SU-DHL-6 (cell line): ENCODE measurements at regions not wholly inside any gene's neighbourhood (a gene's known extent, or its start where the extent isn't known, plus 50 kb on each side); places are given as distances from the start of the nearest gene placed in this dataset.

ENCODE experiments used
- H2AFZ ChIP-seq: fragments of 200-600 bp; sonication (generic); 2 replicates; pipeline ENCODE4 v1.6.1; 2014; ENCODE audit warnings: low read depth, mild to moderate bottlenecking, moderate library complexity, mixed read lengths, antibody characterized with exemption, low read length; ENCODE audit not compliant: severe bottlenecking
- H3F3A ChIP-seq: fragments of 200-600 bp; shearing (Covaris generic); 2 replicates; pipeline ENCODE4 v1.6.0; 2016; ENCODE audit warnings: antibody characterized with exemption, mild to moderate bottlenecking; ENCODE audit not compliant: insufficient read depth
- H3K27ac ChIP-seq: fragments of 200-600 bp; sonication (generic); 2 replicates; pipeline ENCODE4 v1.5.1; 2016; ENCODE audit warnings: low read depth, mild to moderate bottlenecking, low read length, moderate library complexity, mixed read lengths
- H3K27me3 ChIP-seq: fragments of 200-600 bp; sonication (generic), shearing (Covaris generic); 2 replicates; pipeline ENCODE4 v1.6.0; 2014; ENCODE audit warnings: mild to moderate bottlenecking, low read length
- H3K36me3 ChIP-seq: fragments of 200-600 bp; sonication (generic); 2 replicates; pipeline ENCODE4 v1.6.1; 2014; ENCODE audit warnings: mild to moderate bottlenecking, low read length, mixed read lengths
- H3K4me2 ChIP-seq: fragments of 300-600, 200-600 bp; shearing (Covaris generic), sonication (generic); 2 replicates; pipeline ENCODE4 v1.6.0; 2014; ENCODE audit warnings: low read length, low read depth, mild to moderate bottlenecking; ENCODE audit not compliant: poor library complexity, severe bottlenecking
- H3K4me3 ChIP-seq: fragments of 200-600 bp; sonication (generic); 2 replicates; pipeline ENCODE4 v1.5.1; 2014; ENCODE audit warnings: antibody characterized with exemption, low read length, mild to moderate bottlenecking, mixed read lengths; ENCODE audit not compliant: insufficient read depth, poor library complexity, severe bottlenecking
- H3K79me2 ChIP-seq: fragments of 200-600 bp; sonication (generic); 2 replicates; pipeline ENCODE4 v1.6.1; 2014; ENCODE audit warnings: mild to moderate bottlenecking, low read length, moderate library complexity; ENCODE audit not compliant: insufficient read depth
- H3K9ac ChIP-seq: fragments of 200-600 bp; sonication (generic); 2 replicates; pipeline ENCODE4 v1.7.0; 2014; ENCODE audit warnings: mild to moderate bottlenecking, low read length
- H3K9me2 ChIP-seq: fragments of 200-600 bp; sonication (generic); replicated peaks from 2 replicates; pipeline ENCODE4 v1.6.1; 2014; ENCODE audit warnings: low read length; ENCODE audit not compliant: insufficient read depth
- H3K9me3 ChIP-seq: fragments of 200-600 bp; sonication (generic); 2 replicates; pipeline ENCODE4 v1.6.1; 2014; ENCODE audit warnings: low read length, mixed read lengths; ENCODE audit not compliant: insufficient read depth
- H4K20me1 ChIP-seq: fragments of 200-600 bp; sonication (generic); 2 replicates; pipeline ENCODE4 v1.6.1; 2014; ENCODE audit warnings: low read depth, mild to moderate bottlenecking, antibody characterized with exemption, low read length, moderate library complexity, mixed read lengths
- EZH2phosphoT487 ChIP-seq: fragments of 200-600 bp; sonication (generic), shearing (Covaris generic); conservative IDR thresholded peaks from 2 replicates; pipeline ENCODE4 v1.6.1; 2018; ENCODE audit warnings: mild to moderate bottlenecking, antibody characterized with exemption, low read length, moderate library complexity, mixed read lengths
- TF ChIP-seq, protein P1 (sequence below): fragments of 200-600 bp; sonication (generic); IDR thresholded peaks from one replicate; pipeline ENCODE4 v1.5.1; 2017; ENCODE audit warnings: antibody characterized with exemption, mild to moderate bottlenecking, low read length, moderate library complexity; ENCODE audit not compliant: insufficient read depth, poor library complexity, severe bottlenecking

DNA sequence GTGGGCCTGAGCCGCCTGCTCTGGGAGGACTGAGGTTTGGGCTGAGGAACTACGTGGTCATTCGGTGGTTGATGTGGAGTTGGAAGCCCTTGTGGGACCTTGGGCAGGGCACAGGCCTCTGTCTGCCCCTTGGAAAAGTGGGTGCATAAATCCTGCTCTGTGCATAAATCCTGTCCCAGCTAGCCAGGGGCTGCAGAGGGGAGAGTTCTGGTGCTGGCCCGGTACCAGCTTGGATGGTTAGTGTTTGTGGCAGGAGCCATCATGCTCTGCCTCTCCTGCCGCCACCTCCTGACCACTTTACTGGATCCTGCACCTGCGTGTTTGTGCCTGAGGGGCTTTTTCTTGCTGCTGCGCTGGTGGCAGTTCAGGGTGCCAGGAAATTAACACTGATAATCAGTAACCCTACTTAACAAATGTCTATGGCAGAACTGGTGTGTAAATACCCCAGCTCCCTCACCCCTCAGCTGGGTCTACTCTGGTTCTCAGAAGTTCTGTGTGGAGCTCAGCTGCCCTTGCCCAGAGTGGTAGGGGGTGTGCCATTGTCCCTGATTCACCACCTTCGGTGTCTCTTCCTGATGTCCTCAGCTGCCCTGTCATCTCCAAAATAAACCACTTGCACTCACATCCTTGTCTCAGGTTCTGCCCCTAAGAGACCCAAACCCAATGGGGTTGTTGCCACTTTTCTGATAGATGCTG, 156.8 kb downstream of the GLI2 start:
- Histone ChIP-seq H3K4me3 (no peak overlapping the region), H4K20me1 (no peaks in the 10 kb centered on the region), H3K27ac (no peak overlapping the region), H3K9me2 (no peaks in the 10 kb centered on the region), H3F3A (no peaks in the 10 kb centered on the region), H3K27me3 (no peaks in the 10 kb centered on the region), H3K9ac (no peak overlapping the region), H3K79me2 (no peaks in the 10 kb centered on the region), H2AFZ (no peak overlapping the region), H3K4me2 (no peak overlapping the region), H3K36me3 (no peaks in the 10 kb centered on the region), H3K9me3 (no peaks in the 10 kb centered on the region)
- TF ChIP-seq, protein P1, sequence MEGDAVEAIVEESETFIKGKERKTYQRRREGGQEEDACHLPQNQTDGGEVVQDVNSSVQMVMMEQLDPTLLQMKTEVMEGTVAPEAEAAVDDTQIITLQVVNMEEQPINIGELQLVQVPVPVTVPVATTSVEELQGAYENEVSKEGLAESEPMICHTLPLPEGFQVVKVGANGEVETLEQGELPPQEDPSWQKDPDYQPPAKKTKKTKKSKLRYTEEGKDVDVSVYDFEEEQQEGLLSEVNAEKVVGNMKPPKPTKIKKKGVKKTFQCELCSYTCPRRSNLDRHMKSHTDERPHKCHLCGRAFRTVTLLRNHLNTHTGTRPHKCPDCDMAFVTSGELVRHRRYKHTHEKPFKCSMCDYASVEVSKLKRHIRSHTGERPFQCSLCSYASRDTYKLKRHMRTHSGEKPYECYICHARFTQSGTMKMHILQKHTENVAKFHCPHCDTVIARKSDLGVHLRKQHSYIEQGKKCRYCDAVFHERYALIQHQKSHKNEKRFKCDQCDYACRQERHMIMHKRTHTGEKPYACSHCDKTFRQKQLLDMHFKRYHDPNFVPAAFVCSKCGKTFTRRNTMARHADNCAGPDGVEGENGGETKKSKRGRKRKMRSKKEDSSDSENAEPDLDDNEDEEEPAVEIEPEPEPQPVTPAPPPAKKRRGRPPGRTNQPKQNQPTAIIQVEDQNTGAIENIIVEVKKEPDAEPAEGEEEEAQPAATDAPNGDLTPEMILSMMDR, result no peak
- no peak for TF ChIP-seq EZH2phosphoT487

DNA sequence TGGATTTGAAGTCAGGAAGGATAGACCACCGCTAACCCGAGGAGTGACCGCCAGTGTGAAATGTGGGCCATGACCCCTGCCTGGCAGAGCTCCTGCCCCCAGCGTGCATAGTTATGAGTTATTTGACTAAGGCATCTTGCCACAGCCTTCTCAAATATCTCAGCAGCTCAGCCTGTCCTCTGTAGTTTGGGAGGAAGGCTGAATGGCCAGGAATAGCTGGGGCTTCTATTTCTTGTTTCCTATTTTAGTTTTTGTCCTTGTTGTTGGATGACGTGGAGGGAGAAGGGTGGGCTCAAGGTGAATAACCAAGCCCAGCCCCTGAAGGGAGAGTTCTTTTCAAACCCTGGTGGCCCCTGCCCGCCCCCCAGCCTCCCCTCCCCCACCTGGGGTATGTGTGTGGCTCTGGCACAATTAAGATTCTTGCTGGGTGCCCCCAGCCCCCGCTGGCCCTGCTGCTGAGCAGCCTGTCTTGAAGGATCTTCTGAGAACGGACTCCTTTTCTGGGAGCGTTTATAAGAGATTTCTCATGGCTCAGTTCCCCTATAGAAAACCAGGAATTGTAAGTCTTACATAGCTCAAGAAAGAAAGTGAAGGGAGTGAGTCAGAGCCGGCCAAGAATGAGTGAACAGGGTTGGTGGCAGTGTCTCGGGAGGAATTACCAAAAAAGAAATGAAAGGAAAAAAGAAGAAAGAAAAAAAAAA, 157.4 kb downstream of the GLI2 start:
- H3K9me3 ChIP-seq, result no peaks in the 10 kb centered on the region
- TF ChIP-seq, protein P1, result no peak
- TF ChIP-seq EZH2phosphoT487, result no peak
- no peak overlapping the region for H3K4me3 ChIP-seq
- H3K4me2 ChIP-seq, result no peak overlapping the region
- H3K9ac ChIP-seq, result no peak overlapping the region
- H2AFZ ChIP-seq, result no peak overlapping the region
- no peaks in the 10 kb centered on the region for H3K79me2 ChIP-seq
- no peaks in the 10 kb centered on the region for H4K20me1 ChIP-seq
- H3K36me3 ChIP-seq, result no peaks in the 10 kb centered on the region
- H3K27me3 ChIP-seq, result no peaks in the 10 kb centered on the region
- no peaks in the 10 kb centered on the region for H3F3A ChIP-seq
- no peaks in the 10 kb centered on the region for H3K9me2 ChIP-seq
- no peak overlapping the region for H3K27ac ChIP-seq

DNA sequence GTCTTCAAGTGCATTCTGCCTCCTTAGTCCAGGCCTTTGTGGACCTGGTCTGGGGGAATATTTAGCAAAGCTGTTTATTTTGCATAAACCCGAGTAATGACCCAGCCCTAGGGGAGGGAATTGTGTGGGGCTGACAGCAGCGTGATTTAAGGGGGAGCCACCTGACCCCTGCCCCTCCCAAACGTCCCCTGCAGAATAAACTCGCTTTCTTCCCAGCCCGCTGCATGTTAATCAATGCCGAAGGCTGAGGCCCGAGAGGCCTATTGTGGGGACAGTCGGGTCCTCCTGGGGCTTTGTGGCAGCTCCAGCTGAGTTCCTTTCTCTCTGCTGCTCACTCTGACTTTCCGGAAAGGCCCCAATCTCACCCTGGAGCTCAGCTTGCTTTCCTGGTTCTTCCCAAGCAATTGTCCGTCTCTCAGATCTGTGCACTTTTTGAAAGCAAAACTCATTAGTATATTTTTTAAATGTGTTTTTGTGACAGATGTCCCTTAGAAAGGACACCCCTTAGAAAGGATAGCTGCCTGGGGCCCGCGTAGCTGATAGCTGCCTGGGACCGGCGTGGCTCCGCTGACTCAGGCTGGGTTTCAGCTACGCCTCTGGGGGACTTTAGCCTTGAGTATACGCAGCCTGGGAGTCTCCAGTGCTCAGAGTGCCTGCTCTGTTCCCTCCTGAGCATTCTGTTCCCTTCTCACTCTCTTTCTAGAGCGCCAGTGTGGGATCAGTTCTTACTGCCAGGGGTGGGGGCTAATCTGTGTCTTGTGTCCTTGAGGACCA, 158.3 kb downstream of the GLI2 start:
- H3K79me2 ChIP-seq, result no peaks in the 10 kb centered on the region

More for the DNA sequence above, 158.3 kb downstream of the GLI2 start:
- no peak overlapping the region for H3K27ac ChIP-seq
- H4K20me1 ChIP-seq, result no peaks in the 10 kb centered on the region
- no peak overlapping the region for H3K4me3 ChIP-seq
- H3K9me3 ChIP-seq, result no peaks in the 10 kb centered on the region
- no peaks in the 10 kb centered on the region for H3K36me3 ChIP-seq
- TF ChIP-seq, protein P1, result no peak
- no peak for TF ChIP-seq EZH2phosphoT487
- no peaks in the 10 kb centered on the region for H3K9me2 ChIP-seq
- no peak overlapping the region for H2AFZ ChIP-seq
- H3K9ac ChIP-seq, result no peak overlapping the region
- no peaks in the 10 kb centered on the region for H3F3A ChIP-seq
- no peak overlapping the region for H3K4me2 ChIP-seq
- H3K27me3 ChIP-seq, result no peaks in the 10 kb centered on the region
